ENCODE measurements at regions not wholly inside any gene's neighbourhood (a gene's known extent, or its start where the extent isn't known, plus 50 kb on each side); places are given as distances from the start of the nearest gene placed in this dataset.

DNA sequence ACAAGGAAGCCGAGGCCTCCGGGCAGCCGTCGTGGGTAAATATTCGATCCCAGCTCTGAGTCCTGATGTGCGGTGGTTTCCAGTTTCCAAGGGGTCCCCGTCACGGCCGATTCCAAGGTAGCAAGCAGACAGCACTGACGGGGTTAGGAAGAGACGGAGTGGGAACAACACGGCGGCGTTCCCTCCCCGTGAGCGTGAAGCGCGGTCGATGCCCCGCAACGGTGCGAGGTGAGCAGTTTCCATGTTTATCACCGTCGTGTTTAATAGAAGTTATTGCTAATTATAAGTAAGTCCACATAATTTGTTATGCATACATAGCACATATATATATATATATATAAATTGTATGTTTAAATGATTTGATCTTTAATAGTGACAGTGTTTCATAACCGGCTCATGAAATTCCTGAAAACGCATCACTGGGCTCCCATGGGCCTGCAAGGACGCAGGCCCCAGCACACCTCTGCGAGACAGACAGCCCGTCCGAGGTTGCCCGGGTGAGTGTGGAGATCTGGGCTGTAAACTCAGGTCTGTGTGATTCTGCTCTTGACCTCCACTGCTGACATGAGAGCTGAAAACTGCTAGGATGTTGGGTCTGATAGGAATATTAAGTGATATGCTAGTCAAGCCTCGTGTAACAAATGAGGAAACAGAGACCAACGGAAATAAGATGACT, 243.5 kb upstream of the SALL3 start:
- Histone ChIP-seq H3K4me1 (no peaks in the 10 kb centered on the region), H3K36me3 (no peaks in the 10 kb centered on the region), H3K27me3 (peaks cover 0 to 24% (median 0%) of the 10 kb centered on the region in 3 donors), H3K9me3 (no peaks in the 10 kb centered on the region), H3K4me3 (no peak overlapping the region), H3K27ac (no peak overlapping the region)
- WGBS, 5 donors = 88 to 90% (median 89%) methylated on average over 32 to 33 of the region's 33 CpGs
- TF ChIP-seq EP300 (IDR thresholded peaks at IDR 0.05) (no peak), POLR2A (IDR thresholded peaks at IDR 0.05) (no peak)
- DNase-seq = peak in 1 of 2 donors; percentile 17
- intact Hi-C loops (cut with DNase I; ENCODE audit: low total_unique reads) = no loop called here

DNA sequence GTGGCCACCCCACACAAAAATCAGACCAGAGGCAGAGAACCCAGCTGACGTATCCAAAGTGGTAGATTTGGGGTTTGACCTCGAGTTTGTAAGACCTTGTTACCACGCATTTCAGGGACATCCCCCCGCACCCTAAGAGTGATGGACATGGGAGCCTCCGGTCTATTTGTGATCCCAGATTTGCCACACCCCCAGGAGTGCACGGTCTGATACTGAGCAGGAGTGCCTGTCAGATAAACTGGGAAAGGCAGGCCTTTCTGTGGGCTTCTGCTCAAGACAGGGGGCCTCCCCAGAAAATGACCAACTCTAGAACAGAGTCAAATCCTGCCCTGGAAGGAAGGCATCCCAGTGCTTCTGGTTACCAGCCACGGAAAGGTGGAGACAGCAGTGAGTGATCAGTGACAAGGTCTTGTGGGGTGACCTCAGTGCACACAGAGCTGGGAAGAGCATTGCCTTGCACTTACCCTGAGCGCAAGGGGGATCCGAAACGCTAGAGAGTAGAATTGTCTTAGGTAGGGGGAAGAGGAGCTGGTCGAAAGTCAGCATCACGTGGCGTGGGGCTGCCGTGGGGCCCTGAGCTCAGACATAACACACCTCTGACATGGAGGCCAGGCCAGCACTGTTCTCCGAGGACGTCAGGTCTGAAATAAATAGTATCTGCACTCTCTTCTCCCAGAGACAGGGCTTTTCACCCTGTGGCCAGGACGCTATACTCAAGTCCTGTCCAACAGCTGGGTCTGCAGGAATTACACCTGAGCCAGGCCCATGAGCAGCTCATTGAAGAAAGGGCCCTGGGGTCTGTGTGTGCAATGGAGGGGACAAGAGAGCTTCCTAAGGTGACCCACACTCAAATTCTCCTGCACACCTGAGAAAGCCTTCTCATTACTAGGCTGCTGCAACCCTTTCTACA, 242.4 kb upstream of the SALL3 start:
- 76 to 80% (median 77%) methylated on average over 17 of the region's 17 CpGs for WGBS, 5 donors
- TF ChIP-seq CTCF (IDR thresholded peaks at IDR 0.05) = no peak
- TF ChIP-seq POLR2A (IDR thresholded peaks at IDR 0.05) = no peak
- no peak for TF ChIP-seq EP300 (IDR thresholded peaks at IDR 0.05)
- Histone ChIP-seq H3K27me3 (peaks cover 0 to 22% (median 0%) of the 10 kb centered on the region in 3 donors), H3K9me3 (no peaks in the 10 kb centered on the region), H3K27ac (no peak overlapping the region), H3K4me1 (no peaks in the 10 kb centered on the region), H3K4me3 (no peak overlapping the region), H3K36me3 (no peaks in the 10 kb centered on the region)
- intact Hi-C loops (cut with DNase I; ENCODE audit: low total_unique reads) = no loop called here
- peak in 1 of 2 donors; percentile 23 for DNase-seq

DNA sequence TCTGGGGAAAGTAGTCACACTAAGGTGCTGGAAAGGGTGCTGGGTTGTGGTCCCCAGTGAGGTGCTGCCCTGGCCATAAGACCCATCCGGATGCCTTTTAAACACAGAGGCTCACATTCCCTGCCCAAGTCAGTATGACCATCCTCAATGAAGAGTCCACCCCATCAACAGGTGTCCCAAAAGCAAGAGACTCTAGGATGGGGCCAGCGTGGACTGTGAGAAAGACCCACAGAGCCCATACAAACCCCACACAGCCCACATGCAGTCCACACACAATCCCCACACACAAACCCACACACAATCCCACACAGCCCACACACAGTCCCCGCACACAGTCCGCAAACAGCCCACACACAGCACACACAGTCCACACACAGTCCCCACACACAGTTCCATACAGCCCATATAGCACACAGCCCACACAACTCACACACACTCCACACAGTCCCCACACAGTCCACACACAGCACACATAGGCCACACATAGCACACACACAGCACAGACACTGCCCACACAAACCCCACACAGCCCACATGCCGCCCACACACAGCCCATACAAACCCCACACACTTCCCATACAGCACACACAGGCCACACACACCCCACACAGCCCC, 241.4 kb upstream of the SALL3 start:
- Histone ChIP-seq H3K27me3 (peaks cover 0 to 20% (median 0%) of the 10 kb centered on the region in 3 donors), H3K9me3 (no peaks in the 10 kb centered on the region), H3K4me1 (no peaks in the 10 kb centered on the region), H3K4me3 (no peak overlapping the region), H3K36me3 (no peaks in the 10 kb centered on the region), H3K27ac (no peak overlapping the region)
- DNase-seq = no peak
- WGBS, 5 donors = 92 to 95% (median 95%) methylated on average over 5 of the region's 5 CpGs
- intact Hi-C loops (cut with DNase I; ENCODE audit: low total_unique reads) = no loop called here
- TF ChIP-seq CTCF (IDR thresholded peaks at IDR 0.05) = no peak
- no peak for TF ChIP-seq EP300 (IDR thresholded peaks at IDR 0.05)
- no peak for TF ChIP-seq POLR2AphosphoS5 (IDR thresholded peaks at IDR 0.05)
- TF ChIP-seq POLR2A (IDR thresholded peaks at IDR 0.05) = no peak

- Histone ChIP-seq H3K4me1 (no peaks in the 10 kb centered on the region), H3K4me3 (no peak overlapping the region), H3K27ac (no peak overlapping the region), H3K36me3 (no peaks in the 10 kb centered on the region), H3K27me3 (peaks cover 0 to 21% (median 0%) of the 10 kb centered on the region in 3 donors), H3K9me3 (no peaks in the 10 kb centered on the region)
- intact Hi-C loops (cut with DNase I; ENCODE audit: low total_unique reads) = no loop called here
- WGBS, 5 donors = 76 to 94% (median 92%) methylated on average over 3 of the region's 3 CpGs
- no peak for DNase-seq
- TF ChIP-seq EP300 (IDR thresholded peaks at IDR 0.05) (no peak), CTCF (IDR thresholded peaks at IDR 0.05) (no peak), POLR2A (IDR thresholded peaks at IDR 0.05) (no peak), POLR2AphosphoS5 (IDR thresholded peaks at IDR 0.05) (no peak)
Observed at GRCh38 chr18:78739115-78739514, 240.5 kb upstream of the SALL3 start.
